HG03045 (cell line): ENCODE measurements at regions not wholly inside any gene's neighbourhood (a gene's known extent, or its start where the extent isn't known, plus 50 kb on each side); places are given as distances from the start of the nearest gene placed in this dataset.

ENCODE experiments used
- ATAC-seq: cut with Tn5 transposase; IDR thresholded peaks from one replicate; pipeline ENCODE4 v1.9.1; 2021; ENCODE audit warnings: mild to moderate bottlenecking, moderate library complexity; ENCODE audit not compliant: unreplicated experiment

DNA sequence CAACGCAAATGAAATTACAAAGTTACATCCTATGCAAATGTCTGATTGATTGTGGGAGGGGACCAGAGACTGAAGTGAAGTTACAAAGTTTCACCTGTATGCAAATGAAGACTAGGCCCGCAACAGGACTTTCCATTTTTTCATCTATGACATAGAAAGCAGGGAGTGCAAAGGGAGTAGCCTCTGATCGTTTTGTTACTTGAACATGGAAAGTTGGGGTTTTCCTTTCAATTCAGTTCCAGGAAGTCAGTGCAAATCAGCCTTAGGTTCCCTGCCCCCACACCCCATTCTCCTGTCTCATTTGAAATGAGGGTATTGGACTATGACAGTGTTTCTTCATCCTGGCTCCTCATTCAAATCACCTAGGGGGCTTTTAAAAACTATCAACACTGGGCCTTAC, 96.9 kb upstream of the HABP2 start:
- ATAC-seq, result no peak

DNA sequence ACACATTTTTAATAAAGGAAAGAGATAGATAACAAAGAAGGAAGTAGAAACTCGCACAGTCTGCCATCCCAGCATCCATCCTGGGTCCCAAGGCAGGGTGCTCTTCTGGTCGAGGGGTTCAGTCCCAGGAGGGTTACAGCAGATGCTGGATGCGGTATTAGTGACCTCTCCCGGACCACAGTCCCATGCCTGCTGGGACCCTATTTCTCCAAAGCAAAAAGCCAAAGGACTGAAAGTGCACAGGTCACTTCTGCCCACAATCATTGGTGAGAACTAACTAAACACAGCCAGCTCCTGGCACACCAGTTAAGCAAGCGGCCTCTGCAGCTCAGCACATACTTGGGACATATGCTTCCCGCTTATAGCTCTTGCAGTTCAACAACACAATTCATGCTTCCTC, 96.1 kb upstream of the HABP2 start:
- no peak for ATAC-seq

DNA sequence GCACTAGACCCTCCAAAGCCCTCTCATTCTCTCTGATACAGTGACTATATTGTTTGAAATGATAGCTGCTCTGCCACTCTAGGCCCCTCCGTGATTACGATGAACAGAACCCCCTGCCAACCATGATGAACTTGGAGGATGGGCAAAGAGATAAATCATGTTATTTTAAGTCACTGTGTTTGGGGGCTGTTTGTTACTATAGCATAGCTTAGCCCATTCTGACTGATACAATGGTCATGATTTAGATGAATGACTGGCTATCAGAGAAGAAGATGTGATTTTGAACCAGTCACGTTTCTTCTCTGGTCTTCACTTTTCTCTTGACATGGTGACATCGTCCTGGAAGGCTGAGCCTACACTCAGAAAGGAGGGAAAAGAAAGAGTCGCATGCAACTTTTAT, 95.4 kb upstream of the HABP2 start:
- no peak for ATAC-seq

DNA sequence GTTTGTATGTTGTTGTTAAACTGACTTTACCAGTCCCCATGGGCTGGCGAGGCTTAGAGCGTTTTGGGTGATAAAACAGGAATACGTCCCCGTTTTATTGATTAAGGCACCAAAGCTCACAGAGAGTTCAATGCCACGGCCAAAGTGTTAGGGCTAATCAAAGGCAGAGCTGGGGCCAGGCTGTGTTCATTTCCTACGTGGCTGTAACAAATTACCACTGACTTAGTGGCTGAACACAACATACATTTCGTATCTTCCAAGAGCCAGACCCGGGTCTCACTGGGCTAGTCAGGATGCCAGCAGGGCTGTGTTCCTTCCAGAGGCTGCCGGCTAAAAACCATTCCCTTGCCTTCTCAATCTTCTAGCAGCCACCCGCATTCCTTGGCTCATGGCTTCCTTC, 94.4 kb upstream of the HABP2 start:
- no peak for ATAC-seq

DNA sequence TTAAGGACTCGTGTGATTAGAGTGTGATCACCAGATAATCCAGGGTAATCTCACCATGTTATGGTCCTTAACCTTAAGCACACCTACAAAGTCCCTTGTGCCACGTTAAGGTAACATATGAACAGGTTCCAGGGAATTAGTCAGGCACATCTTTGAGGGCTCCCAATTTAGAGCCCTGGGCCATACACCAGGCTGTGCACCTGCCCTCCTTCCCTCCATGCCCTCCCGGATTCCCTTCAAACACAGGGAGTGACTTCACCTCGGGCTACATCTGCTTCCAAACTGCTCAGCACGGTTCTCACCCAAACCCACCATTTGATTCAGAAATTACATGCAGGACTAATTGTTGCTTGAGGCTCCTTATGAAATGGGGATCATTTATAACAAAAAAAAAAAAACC, 93.9 kb upstream of the HABP2 start:
- no peak for ATAC-seq

DNA sequence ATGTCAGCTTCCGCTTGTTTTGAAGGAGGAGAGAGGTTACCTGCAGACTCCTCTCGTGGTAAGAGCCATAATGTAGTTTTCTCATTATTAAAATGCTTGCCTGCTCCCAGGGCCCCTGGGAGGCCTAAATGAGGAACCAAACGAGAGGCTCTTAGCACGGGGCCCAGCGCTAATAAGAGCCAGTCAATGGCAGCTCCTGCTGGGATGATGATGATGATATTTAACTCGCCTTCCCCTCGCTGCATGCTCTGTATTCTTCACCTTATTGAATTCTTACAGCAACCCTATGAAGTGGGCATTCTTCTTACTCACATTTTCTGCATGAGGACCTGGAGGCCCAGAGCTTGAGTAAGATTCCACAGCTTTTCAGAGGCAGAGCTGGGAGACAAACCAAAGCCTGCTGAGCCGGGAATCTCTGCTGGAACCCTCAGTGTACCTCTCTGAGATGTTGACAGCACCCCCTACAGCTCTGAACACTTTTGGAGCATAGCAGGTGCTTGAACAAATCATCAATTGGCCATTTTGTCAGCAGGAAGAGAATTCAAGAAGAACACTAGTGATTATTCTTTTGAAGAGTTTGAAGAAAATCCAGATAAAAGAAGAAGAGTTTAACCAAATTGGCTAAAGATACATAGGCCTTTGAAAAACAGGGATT, 93.1 kb upstream of the HABP2 start:
- no peak for ATAC-seq

DNA sequence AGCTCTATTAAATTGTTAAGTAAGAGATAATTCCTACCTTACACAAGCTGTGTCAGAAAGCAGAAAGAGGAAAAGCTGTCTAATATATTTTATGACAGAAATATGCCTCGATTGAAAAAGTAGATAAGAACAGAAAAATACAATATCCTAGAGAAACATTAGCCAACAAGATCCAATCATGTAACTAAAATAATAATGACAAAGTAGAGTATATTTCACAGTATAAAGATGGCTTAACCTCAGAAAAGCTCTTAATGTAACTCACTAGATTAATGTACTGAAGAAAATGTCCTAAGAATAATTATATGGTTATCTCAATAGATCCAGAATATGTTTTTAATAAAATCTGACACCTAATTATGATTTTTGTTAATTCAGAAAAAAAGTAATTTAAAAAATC, 89.8 kb upstream of the HABP2 start:
- ATAC-seq, result no peak

DNA sequence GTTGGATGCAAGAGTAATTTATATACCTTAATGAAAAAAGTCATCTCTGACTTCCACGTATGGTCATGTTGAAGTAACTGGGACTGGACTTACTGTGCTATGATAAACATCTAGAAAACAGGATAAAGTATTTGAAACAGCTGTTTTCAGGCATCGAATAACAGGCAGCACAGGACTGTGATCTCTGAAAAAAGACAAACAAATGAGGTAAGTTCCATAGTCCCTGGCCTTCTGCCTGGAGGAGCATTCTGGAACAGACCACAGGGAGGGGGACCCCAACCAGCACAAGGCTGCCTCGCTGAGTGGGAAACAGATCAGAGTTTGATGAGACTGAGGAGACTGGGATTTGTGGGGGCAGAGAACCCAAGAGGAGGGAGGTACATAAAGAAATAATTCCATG, 89.1 kb upstream of the HABP2 start:
- ATAC-seq, result no peak

DNA sequence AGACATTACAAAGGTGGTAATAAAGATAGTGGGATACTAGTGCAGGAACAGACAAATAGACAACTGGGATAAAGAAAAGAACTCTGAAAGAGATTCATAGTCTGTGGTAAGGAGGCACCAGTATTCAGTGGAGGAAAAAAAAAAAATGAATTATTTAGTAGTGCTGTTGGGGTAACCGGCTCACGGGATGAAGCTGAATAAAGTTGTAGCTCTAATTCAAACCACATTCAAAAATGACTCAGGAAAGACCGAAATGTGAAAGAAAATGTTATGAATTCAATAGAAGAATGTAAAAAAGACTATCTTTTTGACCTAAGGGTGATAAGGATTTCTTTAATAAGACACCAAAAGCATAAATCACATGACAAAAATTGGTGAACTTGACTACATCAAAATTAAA, 83.1 kb upstream of the HABP2 start:
- ATAC-seq, result no peak

DNA sequence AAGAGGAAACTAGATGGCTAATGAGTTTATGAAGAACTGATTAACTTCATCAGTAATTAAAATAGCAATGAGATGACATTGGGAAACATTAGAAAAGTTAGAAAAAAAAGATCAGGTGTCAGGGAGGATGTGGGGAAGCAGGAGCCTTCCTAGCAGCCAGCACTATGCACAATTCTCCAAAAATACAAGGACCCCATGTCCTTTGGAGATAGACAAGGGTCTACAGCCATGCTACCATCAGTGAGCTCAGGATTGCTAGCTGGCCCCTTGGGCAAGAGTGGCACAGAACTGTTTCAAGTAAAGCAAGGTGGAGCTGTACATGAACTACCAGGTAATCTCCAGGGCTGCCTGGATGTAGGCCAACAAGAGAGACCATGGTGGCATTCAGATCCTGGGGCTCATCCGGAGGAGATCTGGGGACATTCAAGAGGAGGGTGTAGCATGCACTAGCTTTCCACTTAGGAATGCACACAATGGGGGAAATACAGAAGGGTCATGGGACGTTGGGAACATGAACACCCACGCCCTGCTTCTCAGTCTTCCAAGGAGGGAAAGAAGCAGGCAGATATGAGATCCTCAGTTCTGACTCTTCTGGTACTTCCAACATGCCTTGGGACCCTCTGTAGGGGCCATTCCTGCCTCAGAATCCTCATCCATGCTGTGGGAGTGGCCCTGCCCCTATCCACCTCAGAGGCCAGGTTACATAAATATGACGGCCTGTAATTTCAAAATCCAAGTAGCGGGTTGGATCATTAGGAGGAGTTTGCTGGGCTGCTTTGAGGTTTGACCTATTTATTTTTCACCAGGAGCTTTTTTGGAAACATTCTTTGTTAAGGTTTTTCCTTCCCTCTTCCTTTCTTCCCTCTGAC, 82.2 kb upstream of the HABP2 start:
- ATAC-seq, result no peak

DNA sequence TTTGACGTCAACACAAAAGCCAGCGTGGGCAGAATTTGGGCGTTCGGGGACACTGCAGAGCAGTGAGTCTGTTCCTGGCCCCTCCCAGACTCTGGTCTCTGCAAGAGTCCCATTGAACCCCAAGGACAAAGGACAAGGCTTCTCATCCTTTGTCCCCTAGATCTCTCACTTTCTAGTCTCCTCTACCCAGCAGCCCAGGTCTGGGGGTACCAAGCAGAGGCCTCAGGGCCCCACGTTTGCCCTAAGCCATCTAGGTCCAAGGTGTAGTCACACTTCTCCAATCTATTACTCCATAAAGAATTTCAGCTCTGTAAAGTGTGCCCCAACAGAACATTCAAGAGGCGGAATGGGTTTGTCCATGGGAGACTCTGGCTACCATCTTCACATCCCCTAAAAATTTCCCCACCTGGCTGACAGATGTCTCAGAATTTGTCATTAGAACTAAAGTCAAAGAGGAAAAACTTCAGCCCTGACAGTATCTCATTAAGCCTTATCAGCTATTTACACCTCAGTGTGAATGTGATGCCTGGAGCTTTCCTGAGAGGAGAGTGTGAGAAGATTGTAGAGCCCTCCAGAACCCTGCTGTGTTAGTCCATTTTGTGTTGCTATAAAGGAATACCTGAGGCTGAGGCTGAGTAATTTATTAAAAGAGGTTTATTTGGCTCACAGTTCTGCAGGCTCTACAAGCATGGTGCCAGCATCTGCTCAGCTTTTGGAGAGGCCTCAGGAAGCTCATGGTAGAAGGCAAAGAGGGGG, 81.4 kb upstream of the HABP2 start:
- ATAC-seq, result no peak

DNA sequence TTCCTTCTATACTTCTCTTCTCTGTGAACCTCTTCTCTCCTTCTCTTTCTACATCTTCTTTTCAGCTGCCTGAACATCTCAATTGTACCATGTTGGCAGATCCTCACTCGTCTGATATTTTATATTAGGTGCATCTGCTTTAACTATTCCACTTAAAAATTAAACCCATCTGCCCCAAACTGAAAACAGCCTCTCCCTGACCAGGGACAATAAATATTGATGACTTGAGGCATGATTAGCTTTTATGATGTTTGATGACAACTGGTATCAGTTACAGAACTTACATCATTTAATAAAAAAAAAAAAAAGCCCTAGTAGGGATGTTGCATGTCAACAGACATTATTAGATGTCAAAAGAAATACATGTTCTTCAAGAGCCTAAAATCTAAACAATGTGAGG, 79.8 kb upstream of the HABP2 start:
- ATAC-seq, result no peak

DNA sequence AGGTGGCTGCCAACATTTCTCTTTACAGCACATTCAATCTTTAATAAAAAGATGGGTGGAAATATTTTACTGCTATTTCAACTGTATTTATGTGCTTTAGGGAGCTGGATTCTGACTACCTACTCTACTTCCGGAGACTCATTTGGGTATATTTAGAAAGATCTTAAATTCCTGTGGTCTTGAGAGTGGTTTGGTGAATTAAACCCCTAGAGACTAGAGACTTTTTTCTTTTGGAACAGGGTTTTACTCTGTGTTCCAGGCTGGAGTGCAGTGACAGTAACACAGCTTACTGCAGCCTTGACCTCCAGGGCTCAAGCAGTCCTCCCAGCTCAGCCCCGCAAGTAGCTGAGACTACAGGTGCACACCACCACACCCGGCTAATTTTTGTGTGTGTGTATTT, 79.0 kb upstream of the HABP2 start:
- ATAC-seq, result no peak

DNA sequence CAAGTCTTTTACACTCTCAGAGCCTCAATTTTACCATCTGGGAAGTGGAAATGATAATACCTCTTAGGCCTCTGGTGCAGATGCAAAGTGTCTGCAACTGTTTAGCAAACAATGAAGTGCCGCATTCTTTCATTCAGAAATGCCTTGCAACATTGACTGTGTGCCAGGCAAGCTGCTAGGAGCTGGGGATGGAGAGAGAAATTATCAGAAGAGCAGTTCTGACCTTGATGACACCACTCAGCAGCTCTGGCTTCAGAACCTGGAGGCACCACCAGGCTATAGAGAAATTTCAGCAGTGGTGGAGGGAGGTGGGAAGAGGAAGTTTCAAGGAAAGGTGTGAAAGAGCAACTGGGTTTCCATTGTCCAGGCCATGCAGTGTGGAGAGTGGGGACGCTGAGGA, 78.1 kb upstream of the HABP2 start:
- ATAC-seq, result no peak

DNA sequence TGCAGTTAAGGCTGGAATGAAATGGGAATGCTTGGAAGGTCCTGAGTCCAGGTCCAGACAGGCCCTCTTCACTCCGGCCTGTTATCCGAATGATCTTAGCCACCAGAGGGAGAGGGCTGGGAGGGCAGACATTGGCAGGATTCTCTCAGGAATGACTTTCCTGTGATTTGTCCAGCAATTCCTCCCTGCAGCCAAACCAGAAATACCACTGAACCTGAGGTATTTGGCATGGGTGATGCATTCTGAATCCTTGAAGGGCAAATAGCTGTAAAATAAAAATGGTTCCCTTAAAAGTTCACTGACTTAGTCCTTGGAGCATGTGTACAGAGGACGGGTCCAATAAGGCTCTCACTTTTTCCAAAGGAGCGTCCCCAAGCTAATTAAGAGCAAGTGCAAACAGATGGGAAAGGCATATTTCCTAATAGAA, 77.5 kb upstream of the HABP2 start:
- no peak for ATAC-seq

DNA sequence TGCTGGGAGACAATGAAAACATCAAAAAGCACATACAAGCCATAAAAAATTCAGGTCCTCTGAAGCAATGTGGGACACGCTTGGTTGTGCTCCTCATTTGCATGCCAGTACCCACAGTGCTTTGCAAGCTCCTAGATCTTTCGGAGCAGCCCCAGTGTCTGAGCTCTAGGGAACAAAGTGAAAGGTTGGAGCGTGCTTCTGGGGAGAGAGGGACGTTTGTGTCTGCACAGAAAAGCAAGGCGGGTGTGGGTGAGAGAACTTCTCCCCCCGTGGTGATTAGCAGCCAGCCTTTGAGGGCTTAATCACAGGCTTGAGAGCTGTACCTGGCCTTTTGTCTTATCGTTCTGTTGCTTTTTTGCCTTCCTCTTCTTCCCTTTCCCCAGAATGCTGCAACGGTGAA, 76.7 kb upstream of the HABP2 start:
- ATAC-seq, result no peak

DNA sequence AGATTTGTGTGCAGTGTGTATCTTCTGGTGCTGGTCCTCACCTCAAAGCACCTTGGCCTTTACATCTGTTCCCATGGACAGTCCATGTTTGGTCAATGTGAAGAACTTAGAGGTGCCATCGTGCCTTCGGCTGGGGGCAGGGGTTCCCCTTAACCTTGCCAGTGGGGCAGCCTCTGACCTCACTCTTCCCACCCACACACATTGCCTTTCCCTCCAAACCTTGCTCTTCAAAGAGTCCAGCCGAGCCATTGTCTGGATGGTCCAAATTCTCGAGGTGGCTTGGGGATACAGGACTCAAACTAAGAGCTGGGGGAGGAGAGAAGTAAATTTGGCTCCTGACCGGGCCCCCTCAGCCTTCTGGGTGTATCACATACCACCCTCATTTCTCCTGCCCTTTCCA, 76.2 kb upstream of the HABP2 start:
- ATAC-seq, result no peak

DNA sequence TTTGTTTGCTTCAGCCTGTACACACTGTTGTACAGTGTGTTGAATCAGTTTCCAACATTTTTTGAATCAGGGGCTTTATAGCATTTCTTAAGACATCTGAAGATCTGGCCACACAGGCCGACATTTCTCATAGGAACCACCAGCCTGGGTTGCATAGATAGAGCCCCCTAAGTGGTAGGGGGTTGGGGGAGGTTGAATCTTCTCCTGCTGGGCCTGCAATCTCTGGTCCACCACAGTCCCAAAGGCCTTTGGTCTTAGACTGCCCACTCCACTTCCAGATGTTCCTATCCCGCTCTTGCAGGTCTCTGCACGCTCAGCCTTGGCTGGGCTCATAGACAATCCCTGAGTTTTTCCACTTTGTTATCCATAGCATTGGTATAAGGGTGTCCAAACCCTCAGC, 75.4 kb upstream of the HABP2 start:
- no peak for ATAC-seq

DNA sequence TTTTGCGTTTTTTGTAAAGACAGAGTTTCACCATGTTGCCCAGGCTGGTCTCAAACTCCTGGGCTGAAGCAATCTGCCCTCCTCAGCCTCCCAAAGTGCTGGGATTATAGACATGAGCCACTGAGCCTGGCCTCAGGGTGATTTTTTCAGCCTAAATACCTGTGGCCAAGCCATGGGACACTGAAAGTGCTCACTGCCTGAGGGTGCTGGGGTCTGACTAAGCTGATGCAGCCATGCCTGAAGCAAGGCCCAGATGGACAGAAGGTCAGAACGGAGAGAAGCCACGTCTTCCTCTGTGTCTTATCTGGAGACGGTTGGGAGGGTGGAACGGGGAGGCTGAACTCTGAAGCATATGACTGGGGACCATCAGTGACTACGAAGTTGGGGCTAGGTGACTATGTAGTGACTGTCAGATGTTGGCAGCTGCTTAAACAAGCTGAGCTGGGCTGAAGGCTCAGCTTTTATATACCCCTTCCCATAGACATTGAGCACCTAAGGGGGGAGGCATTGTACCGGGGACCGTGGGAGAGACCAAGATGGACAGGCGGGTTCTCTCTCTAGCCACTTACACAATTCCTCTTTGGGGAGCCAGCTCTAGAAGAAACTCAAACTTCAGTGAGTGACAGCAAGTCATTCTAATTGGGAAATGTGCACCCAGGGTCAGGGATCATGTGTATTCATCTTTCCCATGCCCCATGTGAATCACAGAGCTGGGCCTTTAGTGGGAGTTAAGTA, 73.3 kb upstream of the HABP2 start:
- ATAC-seq, result no peak

DNA sequence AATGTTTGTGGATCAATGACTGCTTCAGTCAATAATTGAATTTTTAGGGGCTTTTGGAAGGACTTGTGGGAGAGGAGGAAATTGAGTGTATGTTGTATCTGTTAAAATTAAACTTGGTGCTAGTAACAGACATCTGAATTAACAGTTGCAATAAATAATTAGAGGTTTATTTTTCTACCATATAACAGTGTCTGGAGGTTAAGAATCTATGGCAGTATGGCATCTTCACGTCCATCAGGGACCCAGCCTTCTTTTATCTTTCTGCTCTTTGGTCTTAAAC, 72.8 kb upstream of the HABP2 start:
- no peak for ATAC-seq

DNA sequence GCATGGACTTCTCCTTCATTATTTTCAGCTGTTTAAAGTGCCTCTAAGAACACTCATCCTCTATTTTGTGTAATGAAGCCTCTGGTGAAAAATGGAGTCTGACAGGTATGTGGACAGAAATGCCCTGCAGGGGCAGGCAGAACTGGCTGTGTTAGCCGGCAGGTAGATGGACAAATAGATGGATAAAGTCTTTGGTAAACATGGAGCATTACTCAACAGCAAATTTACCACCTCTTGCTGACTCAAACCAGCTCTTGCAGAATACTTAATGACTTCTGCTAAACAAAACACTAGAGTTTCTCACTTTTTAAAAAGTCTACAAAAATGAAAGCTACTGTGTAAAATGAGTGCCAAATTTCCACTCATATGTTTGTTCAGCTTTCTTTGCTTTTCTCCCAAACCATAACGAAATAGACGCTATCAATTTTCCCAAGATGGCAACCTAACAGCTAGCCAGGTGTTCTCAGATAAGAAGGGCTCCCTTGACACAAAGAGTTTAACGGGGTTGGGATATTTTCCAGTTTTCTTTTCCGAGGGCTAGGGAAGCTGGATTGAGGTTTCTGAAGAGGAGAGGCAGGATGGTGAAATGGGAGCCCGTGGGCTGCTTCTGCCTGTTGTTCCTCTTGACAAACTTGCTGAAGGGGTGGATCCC, 71.9 kb upstream of the HABP2 start:
- ATAC-seq, result no peak
